ENCODE measurements at regions not wholly inside any gene's neighbourhood (a gene's known extent, or its start where the extent isn't known, plus 50 kb on each side); places are given as distances from the start of the nearest gene placed in this dataset.

- no peak overlapping the region for H3K27ac ChIP-seq (ENCODE audit: control insufficient read depth, insufficient read depth, low read length)
- TF ChIP-seq CTCF (optimal IDR thresholded peaks at IDR 0.05 in 1 of 3, IDR thresholded peaks at IDR 0.05 in 1 of 3, conservative IDR thresholded peaks at IDR 0.05 in 1 of 3; ENCODE audit: extremely low read depth in 1 of 3, insufficient read depth in 2 of 3, low read length in 3 of 3) (no peak), EZH2 (IDR thresholded peaks at IDR 0.05; ENCODE audit: low read length) (no peak)
- H3K9me1 ChIP-seq (ENCODE audit: control insufficient read depth, extremely low read depth, insufficient read depth, low read length), result no peaks in the 10 kb centered on the region
- no peak overlapping the region for H3K9ac ChIP-seq (ENCODE audit: control insufficient read depth, extremely low read depth, insufficient read depth, low read length)
- FAIRE-seq (no peak), DNase-seq (ENCODE audit: low read depth, low spot score) (no peak)
- no peaks in the 10 kb centered on the region for H4K20me1 ChIP-seq (ENCODE audit: control insufficient read depth, extremely low read depth, insufficient read depth, low read length)
- no peak overlapping the region for H3K4me2 ChIP-seq (ENCODE audit: control insufficient read depth, extremely low read depth, insufficient read depth, low read depth, low read length)
- no peak overlapping the region for H2AFZ ChIP-seq (ENCODE audit: control insufficient read depth, low read length)
- H3K4me1 ChIP-seq (ENCODE audit: control insufficient read depth, extremely low read depth, insufficient read depth, low read length), result no peaks in the 10 kb centered on the region
- H3K36me3 ChIP-seq (ENCODE audit: control insufficient read depth in 2 of 2, extremely low read depth in 1 of 2, insufficient read depth in 2 of 2, low read length in 2 of 2), result no peaks in the 10 kb centered on the region
- H3K27me3 ChIP-seq (ENCODE audit: control insufficient read depth, extremely low read depth, insufficient read depth, low read length), result no peaks in the 10 kb centered on the region
- no peaks in the 10 kb centered on the region for H3K9me3 ChIP-seq (ENCODE audit: control insufficient read depth, low read depth, low read length)
- no peak overlapping the region for H3K4me3 ChIP-seq (ENCODE audit: control insufficient read depth in 2 of 3, extremely low read depth in 1 of 3, insufficient read depth in 2 of 3, low read depth in 1 of 3, low read length in 3 of 3)
- dilution Hi-C loops (cut with MboI; ENCODE audit: extremely low pct_ligation_motif_present, low sequenced_read_pairs), result no loop called here
- H3K79me2 ChIP-seq (ENCODE audit: control insufficient read depth, insufficient read depth, low read length), result no peaks in the 10 kb centered on the region
Measured at GRCh38 chr10:4459531-4459930, 366.5 kb upstream of the AKR1E2 start.

- Histone ChIP-seq H4K20me1 (ENCODE audit: control insufficient read depth, extremely low read depth, insufficient read depth, low read length) (no peaks in the 10 kb centered on the region), H3K79me2 (ENCODE audit: control insufficient read depth, insufficient read depth, low read length) (no peaks in the 10 kb centered on the region), H3K27me3 (ENCODE audit: control insufficient read depth, extremely low read depth, insufficient read depth, low read length) (no peaks in the 10 kb centered on the region), H3K27ac (ENCODE audit: control insufficient read depth, insufficient read depth, low read length) (no peak overlapping the region), H2AFZ (ENCODE audit: control insufficient read depth, low read length) (no peak overlapping the region), H3K9ac (ENCODE audit: control insufficient read depth, extremely low read depth, insufficient read depth, low read length) (no peak overlapping the region), H3K4me1 (ENCODE audit: control insufficient read depth, extremely low read depth, insufficient read depth, low read length) (no peaks in the 10 kb centered on the region), H3K4me2 (ENCODE audit: control insufficient read depth, extremely low read depth, insufficient read depth, low read depth, low read length) (no peak overlapping the region), H3K9me1 (ENCODE audit: control insufficient read depth, extremely low read depth, insufficient read depth, low read length) (no peaks in the 10 kb centered on the region), H3K9me3 (ENCODE audit: control insufficient read depth, low read depth, low read length) (no peaks in the 10 kb centered on the region), H3K4me3 (ENCODE audit: control insufficient read depth in 2 of 3, extremely low read depth in 1 of 3, insufficient read depth in 2 of 3, low read depth in 1 of 3, low read length in 3 of 3) (no peak overlapping the region), H3K36me3 (ENCODE audit: control insufficient read depth in 2 of 2, extremely low read depth in 1 of 2, insufficient read depth in 2 of 2, low read length in 2 of 2) (no peaks in the 10 kb centered on the region)
- dilution Hi-C loops (cut with MboI; ENCODE audit: extremely low pct_ligation_motif_present, low sequenced_read_pairs), result no loop called here
- TF ChIP-seq CTCF (optimal IDR thresholded peaks at IDR 0.05 in 1 of 3, IDR thresholded peaks at IDR 0.05 in 1 of 3, conservative IDR thresholded peaks at IDR 0.05 in 1 of 3; ENCODE audit: extremely low read depth in 1 of 3, insufficient read depth in 2 of 3, low read length in 3 of 3) (no peak), EZH2 (IDR thresholded peaks at IDR 0.05; ENCODE audit: low read length) (no peak)
- DNase-seq (ENCODE audit: low read depth, low spot score) (no peak), FAIRE-seq (no peak)
Measured at GRCh38 chr10:4457597-4457996, 368.4 kb upstream of the AKR1E2 start.

Data from keratinocyte (primary cell).